Anterior cingulate cortex (tissue), 58 donors: ENCODE measurements at regions not wholly inside any gene's neighbourhood (a gene's known extent, or its start where the extent isn't known, plus 50 kb on each side); places are given as distances from the start of the nearest gene placed in this dataset.
A peak's percentile ranks its signal among the peaks of the same experiment; 100 is the strongest.
"Not testable (repeated sequence)": the region's sequence is repeated elsewhere in the genome, so short reads cannot be mapped to it uniquely, and the experiment has no call there.

Experiments
- DNase-seq, 58 donors: peaks; one replicate each; lab custom pipeline; 2025; lab: John Stamatoyannopoulos, UW

DNA sequence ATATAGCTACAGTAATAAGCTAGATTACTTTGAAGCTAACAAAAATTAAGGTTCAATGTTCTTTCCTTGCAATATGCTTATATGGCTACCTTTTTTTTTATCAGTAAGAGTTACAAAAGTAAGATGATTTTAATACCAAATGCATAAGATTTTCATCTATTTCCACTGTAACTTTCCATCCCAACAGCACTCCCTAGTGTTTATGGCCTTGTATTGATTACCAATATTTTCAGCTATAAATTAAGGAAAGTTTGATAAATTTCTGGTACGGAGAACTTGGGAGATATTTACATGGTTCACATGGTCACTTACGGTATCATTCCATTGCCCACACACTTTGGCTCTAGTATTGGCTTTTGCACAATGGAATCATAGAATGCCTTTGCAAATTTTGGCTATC, 448.9 kb upstream of the PABPC4L start:
- DNase-seq = no peak

DNA sequence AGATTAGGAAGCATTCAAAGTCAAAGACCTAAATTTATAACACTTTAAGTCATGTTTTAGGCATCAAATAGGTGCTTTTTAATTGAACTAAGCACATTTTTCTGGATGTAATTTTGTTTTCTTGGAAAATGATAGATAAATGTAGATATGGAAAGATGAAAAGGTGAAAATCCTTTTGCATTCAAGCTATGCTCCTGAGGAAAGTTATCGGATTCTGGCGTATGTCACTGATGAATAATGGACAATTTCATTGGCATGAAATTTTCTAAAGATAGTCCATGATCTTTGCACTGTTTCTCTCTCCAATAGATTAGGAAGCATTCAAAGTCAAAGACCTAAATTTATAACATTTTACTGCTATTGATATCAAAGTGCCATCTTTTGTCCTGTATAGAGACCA, 444.2 kb upstream of the PABPC4L start:
- no peak for DNase-seq

DNA sequence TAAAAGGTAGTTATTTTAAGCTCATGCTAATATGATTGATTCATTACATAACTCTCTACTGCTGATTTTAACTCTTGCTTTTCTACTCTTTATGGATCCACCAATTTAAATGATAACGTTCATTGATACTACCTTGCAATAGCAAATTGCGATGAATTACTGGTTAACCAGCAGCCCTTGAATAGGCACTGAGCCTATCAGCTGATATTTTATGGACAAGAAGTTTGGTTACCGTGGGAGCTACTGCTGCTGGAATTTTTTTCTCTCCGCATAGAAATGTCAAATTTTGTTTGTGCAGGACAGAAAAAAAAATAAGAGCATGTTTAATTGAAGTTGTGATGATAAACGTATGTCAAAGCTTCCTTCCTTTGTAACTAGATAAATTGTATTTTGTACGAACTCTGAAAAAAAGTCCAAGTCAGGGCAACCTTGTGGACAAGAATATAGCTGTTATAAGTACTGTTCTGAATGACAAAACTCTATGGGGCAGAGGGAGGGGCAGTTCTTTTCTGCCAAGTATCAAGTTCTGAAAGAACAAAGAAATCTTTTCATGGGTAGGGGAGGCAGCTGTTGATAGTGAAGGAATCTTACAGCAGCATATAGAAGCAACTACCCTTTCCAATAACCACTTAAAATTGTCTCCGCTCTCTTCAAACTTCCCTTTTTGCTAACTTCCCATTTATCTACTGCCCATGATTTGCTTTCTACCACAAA, 434.9 kb upstream of the PABPC4L start:
- DNase-seq = peak in 1 of 58 donors; percentile 6

DNA sequence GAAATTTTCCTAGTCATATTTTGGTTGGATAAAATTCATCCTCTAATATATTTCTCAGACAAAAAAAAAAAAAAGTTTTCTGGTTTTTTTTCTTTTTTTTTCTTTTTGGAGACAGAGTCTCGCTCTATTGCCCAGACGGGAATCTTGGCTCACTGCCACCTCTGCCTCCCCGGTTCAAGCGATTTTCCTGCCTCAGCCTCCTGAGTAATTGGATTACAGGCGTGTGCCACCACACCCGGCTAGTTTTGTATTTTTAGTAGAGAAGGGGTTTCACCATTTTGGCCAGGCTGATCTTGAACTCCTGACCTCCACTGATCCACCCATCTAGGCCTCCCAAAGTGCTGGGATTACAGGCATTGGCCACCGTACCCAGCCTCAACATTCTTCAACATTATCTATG, 432.7 kb upstream of the PABPC4L start:
- no peak for DNase-seq

DNA sequence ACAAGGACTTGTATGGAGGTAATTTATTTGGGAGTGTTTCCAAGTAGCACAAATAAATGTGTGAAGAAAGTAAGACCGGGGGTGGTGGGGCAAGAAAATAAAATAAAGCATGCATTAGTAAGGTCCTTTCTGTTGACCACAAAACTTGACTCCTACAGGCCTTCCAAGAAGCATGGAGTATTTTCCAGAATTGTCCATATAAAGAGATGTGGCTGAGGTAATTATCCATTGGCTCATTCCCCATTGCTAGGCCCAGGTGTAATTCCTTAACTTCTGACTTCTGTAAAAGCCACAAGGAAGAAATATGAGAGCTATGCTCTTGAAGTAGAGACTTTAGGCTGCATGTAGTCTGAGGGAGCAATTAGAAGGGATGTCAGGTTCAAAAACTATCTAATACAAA, 430.5 kb upstream of the PABPC4L start:
- no peak for DNase-seq

DNA sequence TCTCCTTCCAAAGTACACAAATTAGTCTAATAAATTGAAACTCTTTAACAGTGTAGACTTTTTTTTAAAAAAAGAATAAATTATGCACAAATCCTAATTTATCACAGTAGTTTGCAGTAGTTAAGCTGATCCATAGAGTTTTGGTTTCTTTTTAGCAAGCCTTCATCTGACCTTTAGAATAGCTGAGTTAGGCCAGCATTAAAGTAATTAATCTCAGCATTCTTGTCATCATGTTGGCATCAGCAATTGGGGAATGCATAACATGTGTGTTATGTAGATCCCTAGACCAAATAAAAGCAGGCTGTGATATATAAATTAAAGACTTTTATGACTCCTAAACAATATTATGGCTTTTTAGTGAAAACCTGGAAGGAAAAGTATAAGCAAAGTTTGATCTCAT, 426.5 kb upstream of the PABPC4L start:
- no peak for DNase-seq

DNA sequence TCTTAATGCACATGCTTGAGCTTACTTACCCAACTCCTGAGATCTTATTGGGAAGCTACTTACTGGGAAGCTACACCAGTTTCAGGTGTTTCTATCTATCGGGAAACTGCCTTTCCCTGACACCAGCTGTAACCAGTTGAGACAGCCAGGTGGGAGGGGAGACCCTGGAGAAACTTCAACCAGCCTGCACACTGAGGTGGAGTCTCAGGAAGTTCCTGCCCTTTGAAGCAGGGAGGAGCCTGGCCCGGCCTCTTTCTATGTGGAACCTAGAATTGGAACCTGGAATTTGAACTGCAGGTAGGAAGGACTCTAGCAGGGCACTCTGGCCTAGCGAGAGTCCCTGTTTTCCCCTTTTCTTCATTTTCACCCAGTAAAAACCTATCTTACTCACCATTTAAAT, 425.8 kb upstream of the PABPC4L start:
- no peak for DNase-seq

DNA sequence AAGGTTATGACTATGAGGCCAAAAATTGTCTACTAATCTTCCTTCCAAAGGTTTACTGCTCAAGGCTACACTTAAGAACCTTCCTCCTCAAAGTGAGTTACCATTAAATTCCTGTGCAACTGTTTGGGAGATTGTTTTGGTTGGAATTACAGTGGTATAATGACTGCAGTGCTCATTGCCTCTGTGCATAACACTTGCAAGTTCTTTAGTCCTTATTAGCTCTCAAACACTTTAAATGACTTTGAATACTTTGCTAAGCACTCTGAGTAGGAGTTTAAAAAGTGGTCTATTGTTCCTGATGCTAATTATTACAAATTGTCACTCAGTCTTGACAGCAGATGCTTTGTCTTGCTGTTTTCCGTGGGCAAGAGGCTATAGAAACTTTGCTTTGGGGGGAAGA, 422.8 kb upstream of the PABPC4L start:
- no peak for DNase-seq

DNA sequence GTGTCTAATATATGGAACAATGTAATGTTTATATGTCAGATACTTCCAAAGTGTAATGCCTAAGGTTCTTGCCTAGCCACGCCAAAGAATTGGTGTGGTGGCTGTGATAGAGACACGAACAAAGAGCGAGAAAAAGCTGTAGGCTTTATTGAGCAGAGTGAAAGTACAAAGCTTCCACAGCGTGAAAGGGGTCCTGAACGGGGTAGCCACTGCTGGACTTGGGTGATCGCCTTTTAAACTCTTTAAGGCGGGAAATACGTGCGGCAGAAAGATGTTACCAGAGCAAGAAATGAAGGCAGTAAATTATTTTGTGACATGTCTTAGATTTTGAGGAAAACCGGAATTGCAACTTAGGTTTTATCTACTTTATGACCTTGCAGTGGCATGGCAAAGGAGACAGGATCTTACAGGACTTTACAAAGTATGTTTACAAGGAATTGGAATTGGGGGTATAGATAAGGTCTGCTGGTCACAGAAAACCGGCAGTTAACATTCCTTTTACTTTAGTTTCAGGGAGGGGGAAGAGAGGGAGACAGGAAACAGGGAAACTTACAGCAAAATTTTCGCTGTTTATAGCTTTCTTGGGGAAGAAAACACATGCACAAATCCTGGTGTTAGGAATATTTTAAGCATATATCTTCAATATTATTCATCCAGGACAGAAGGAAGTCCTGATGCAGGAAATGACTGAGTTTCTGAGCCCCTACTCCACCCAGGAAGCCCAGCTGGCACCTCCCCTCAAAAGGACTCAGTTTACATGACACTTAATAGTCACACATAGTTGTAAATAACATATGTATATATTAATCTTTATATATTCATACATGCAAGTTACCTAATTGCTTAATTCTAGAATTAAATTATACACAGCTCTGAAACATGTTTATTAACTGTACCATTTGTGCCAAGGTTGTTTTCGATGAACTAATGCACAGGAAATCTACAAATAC, 421.3 kb upstream of the PABPC4L start:
- DNase-seq = not testable (repeated sequence)

DNA sequence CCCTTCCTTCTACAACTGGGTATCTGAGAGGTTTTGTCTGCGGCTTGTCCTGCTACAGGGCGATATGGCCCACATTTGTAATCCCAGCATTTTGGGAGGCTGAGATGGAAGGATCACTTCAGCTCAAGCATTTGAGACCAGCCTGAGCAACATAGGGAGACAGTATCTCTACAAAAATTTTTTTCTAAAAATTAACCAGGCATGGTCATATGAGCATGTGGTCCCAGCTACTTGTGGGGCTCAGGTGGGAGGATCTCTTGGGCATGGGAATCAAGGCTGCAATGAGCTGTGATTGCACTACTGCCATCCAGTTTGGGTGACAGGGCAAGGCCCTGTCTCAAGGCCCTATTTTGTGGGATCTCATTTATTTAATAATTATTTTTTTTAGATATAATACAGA, 420.6 kb upstream of the PABPC4L start:
- DNase-seq = no peak

DNA sequence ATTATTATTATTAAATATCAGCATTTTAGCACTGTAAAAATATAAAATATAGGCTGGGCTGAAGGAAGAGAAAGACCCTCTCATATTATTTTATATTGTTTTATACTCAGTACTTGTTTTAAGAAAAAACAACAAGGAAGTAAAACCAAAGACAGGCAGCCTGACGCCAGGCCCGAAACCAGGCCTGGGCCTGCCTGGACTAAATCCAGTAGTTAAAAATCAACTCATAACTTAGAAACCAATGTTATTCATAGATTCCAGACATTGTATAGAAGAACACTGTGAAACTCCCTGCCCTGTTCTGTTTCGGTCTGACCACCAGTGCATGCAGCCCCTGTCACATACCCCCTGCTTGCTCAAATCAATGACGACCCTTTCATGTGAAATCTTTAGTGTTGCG, 420.1 kb upstream of the PABPC4L start:
- not testable (repeated sequence) for DNase-seq

DNA sequence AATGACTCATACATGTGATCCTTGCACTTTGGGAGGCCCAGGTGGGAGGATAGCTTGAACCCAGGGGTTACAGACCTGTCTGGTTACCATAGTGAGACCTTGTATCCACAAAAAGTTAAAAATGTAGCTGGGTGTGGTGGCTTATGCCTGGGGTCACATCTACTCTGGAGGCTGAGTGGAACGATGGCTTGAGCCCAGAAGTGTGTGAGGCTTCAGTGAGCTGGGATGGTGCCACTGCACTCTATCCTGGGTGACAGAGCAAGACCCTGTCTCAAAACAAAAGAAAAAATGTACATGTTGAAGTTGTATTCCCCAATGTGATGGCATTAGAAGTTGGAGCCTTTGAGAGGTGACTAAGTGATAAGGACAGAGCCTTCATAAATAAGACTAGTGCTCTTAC, 409.4 kb upstream of the PABPC4L start:
- no peak for DNase-seq

DNA sequence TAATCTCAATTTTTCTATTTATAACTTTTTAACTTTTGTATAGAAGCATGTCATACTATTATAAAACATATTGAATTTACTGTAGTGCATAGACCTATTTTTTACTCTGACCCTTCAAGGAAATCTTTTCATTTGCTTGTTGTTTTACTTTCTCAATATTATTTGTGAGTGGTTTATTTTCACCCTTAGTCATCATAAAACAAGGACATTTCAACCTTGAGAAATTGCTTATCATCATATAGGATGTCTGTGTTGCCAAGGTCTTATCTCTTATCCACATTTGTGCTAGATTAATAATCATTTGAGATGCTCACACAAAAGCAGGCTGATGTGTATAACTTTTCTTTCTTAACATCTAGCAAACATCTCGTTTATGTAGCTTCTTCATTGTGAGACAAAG, 408.6 kb upstream of the PABPC4L start:
- no peak for DNase-seq

DNA sequence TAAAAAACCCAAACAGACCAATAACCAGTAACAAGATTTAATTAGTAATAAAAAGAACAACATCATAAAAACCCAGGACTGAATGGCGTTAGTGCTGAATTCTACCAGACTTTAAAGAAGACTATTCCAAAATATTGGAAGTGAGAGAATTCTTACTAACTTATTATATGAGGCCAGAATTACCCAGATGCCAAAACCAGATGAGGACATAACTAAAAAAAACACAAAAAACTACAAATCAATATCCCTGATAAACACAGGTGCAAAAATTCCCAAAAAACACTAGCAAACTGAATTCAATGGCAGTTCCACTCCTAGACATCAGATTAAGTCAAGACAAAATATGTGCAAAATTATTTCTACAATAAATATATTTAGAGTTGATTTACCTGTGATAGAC, 400.1 kb upstream of the PABPC4L start:
- no peak for DNase-seq

DNA sequence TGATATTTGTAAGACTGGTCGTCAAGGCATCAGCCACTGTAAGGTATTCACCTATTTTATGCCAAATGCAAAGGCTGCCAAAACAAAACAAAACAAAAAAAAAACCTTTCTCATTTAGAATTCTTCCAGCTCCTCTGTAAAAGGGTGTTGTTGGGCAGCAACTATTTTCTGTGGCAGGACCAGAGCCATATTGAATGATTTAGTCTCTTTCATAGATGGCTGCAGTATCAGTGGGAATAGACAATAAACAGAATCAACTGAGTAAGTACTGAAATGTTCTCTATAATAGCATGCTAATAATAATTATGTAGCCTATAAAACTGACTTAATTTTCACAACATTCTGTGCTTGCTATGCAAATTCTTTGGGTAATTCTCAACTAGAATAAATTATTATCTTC, 389.7 kb upstream of the PABPC4L start:
- DNase-seq = no peak

DNA sequence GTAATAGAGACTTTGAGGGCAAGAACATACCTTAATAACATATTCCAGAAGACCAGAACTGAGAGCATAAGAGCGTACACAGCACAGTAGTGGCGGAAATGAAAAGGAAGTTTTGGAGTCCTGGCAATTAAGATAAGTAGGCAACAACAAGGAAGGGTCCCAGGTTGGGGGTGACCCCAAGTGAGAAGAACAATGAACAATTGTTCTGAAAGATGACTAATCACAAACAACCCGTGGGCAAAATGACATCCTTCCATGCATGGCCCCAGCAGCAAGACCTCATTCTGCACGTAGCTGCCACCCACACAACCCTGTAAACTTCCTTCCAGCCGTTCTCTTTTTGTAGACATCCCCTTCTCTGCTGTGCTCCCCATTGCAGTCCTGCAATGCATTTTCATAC, 384.4 kb upstream of the PABPC4L start:
- no peak for DNase-seq

DNA sequence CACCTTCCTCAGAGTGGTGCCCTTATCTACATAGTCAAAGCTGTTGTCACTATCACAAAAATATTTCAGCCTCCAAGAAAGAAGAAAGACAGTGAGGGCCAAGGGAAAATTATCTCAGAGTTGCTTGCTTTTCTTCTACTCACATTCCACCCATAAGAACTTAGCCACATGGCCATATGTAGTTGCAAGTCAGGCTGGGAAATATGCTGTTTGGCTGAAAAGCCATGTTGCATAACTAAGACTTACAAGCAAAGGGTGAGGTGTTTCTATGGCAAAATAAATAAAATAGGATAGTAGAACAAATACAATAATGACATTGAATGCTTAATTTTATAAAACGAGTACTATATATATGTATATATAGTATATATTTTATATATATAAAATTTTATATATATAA, 365.9 kb upstream of the PABPC4L start:
- DNase-seq = no peak

DNA sequence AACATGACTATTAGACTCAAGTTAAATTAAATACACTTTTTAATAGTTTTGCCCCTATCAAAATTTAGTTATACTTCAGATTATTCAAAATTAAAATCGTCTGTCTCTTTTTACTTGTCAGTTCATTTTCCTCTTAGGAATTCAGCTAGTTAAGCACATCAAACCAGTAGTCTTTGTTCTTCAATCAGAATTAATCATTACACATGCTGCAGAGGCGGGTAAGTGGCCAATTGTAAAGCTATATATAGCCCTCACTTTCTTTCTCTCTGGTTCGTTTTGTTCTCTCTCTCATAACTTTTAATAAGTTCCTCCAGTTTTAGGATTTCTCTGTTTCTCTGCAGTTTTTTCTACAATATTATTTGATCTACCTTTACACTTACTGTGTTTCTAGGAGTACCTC, 359.1 kb upstream of the PABPC4L start:
- DNase-seq = no peak

DNA sequence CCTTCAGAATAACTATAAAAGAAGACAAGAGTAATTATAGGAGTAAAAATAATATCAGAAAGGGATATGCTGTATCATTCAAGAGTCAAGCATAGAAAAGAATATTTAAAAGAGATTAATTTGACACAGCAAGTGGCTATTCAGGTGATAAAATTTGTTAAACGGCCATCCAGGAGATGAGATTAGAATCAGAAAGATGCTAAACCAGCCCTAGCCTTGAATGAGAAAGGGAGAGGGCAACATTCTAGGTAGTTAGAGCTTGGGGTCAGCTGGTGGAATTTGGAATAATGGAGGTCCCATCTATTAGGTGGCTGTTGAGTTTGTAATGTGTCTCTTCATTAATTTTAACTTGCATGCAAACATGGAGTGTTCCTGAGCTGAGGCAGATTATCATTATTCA, 350.5 kb upstream of the PABPC4L start:
- DNase-seq = no peak

DNA sequence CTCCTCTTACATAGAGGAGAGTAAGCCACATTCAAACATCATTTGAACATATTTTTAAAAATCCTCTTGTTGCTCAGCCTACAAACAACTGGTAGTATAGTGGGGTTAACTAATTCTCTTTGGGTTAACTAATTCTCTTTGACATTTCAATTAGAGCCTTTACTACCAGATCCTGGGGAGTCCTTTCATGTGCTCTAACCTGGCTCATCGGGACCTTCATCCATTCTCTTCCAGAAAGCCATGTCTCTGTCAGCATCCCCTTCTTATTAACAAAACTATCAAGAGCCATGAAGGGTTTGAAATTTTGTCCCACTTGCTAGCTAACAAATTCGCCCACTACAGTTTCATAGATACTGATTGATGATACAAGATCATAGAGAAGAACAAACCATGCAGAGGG, 349.8 kb upstream of the PABPC4L start:
- DNase-seq = no peak

DNA sequence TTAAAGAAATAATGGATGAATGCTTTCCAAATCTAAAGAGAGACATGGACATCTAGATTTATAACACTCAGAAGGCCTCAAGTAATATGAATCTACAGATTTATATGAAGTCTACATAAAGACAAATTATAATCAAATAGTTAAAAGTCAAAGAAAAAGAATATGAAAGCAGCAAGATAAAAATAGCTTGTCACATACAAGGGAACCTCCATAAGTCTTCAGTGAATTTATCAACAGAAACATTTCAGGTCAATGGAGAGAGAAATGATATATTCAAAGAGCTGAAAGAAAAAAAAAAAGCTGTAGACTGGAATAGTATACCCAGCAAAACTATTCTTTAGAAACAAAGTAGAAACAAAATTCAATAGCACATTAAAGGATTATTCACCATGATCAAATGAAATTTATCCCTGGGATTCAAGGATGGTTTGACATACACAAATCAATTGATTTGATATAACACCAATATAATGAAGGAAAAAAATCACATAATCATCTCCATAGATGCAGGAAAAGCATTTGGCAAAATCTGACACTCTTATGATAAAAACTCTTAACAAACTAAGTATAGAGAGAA, 346.6 kb upstream of the PABPC4L start:
- no peak for DNase-seq

DNA sequence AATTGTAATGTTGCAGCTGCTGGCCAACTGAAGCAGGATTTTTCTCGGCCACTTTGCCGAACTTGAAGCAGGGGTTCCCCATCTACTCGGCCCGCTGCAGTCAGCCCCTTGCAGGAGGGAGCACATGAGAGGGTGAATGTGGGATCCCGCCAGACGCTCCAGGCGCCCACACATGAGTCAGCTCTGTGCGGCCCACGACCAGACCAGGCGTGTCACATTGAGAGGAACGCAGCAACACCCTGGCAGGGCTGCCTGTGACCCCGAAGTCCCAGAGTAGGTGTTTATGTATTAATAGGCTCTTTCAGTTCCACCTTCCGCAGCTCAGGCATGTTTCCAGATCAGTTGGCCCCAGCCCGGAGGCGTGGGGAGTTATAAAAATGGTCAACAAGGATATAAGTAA, 344.7 kb upstream of the PABPC4L start:
- no peak for DNase-seq
